Right kidney (tissue), 1 donor: ENCODE measurements at regions not wholly inside any gene's neighbourhood (a gene's known extent, or its start where the extent isn't known, plus 50 kb on each side); places are given as distances from the start of the nearest gene placed in this dataset.

ENCODE experiments used
- DNase-seq: peaks from one replicate; pipeline ENCODE4 v3.0.0-alpha.2; 2016

DNA sequence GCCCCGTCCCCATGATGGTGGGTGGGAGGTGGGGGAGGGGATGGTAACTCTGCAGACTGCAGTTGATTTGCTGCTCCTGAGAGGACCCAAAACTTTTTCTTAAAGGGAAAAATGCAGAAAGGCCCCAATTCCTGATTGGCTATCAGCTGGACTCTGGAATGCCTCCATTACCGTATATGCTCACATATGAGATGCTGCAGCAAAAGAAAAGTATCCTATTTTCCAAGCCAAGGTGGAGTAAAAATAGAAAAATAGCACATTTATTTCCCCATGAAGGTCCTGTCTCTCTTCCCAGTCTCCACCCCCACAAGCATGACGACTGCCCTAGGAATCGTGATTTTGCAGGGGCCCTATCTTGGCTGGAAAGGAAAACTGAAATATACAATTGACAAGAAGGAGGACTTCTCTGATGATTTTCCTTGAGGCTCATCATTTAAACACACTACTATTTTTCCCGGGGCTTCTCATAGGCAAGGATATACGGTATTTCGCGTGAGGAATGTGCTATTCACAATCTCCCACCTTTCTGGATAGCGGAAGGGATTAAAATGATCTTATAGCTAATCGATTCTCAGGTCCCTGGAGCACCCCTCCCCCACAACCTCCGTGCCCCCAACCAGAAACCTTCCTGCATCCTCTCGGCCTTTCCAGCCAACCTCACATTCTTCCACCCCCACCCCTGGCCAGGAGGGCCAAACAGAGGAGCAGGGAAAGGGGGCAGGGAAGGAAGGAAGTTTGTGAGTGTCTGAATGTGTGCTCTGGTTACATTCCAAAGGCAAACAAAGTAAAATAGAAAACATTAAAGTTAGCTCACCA is 138.9 kb upstream of the CCND2 start:
- DNase-seq = peak; percentile 40

DNA sequence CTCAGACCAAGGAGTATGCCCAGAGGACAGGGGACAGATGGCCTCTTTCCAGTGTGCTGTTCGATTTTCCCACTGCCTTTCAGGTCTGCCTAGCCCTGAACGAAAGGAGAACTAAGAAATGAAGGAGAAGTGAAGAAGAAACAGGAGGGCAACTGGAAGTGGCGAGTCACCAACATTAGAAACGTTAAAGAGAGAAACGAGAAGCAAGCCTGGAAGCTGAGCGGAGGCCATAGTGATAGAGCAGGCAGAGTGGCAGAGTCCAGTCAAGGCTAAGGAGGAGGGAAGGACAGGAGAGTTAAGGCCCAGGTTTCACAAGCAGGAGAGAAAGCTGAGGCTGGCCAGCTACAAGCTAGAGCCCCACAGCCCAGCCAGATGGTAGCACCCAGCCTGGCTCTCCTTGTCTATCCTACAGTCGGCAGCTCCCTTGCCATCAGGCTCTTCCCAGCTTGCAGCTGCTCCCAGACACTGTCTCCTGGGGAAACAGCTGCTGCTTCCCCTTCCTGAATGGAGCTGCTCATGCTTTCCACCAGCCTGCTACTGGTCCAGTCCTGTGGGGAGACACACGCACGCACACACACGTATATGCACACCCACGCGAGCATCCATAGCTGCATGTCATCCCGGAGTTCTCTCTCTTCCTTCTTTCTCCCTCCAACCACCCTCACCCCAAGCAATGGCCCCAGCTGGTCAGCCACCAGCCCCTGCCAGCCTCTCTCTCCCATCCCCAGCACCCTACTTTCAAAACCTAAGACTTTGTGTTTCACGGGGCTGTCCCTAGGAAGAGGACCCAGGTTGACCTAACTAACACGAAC is 139.7 kb upstream of the CCND2 start:
- peak; percentile 26 for DNase-seq

DNA sequence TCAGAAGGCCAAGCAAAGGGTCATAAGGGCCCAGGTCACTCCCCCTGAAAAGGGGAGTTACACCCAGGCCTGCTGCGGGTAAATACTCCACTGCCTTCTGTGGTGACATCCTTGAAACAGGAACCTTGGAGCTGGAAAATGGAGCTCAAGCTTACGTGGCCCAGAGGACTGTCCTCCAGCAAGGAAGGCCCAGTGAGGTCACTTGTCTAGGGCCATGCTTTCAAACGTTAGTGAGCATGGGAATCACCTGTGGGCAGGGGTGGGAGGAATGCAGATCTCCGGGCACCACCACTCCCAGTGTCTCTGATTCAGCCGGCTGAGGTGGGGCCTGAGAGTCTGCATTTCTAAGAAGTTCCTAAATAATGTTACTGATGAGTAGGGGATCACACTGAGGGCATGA is 140.5 kb upstream of the CCND2 start:
- no peak for DNase-seq

DNA sequence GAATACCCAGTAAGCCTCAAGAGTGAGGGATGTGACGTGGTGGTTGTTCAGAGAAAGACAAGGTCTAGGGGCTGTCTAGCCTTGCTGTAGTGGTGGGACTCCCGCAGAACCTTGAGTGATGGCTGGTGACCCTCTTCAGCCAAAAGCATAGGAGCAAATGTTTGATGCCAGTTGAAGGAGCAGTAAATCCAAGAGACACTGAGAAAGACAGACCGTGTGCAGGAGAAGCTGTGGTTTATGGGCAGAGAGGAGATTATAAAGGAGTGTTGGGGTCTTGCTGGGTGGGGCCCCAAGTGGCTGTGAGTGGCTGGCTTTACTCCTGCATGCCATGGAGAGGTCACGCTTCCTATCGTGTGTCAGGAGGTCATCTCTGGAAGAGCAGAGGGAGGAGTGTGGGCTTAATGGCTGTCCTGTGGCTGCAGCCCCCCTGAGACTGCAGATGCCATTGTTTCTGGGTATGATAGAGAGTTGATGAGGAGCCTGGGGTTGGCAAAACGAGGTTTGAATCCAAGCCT is 152.0 kb upstream of the CCND2 start:
- DNase-seq = no peak

DNA sequence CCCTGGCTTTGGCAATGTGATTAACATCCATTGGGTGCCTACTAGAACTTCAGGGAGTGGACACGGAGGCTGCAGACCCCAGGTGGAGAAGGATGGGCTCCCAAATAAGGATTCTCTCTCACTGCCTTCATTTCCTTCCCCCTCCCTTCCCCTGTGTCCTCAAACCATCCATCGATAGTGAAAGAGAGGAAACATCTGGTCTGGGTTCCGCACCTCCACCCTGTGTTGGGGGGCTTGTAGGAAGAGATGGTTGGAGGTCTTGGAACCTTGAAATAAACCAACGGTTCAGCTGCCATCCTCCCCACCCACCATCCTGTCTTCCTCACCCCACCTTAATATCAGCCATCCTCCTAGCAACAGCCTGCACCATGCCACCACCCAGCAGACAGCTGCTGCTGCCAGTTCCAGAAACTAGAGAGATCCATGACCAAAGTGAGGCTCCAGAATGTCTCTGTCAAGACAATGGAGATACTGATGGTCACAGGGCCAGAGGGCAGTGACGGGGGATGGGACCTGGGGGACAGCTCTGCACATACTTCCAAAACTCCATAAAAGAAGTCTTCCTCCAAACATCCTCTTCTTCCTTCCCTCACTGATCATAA is 153.1 kb upstream of the CCND2 start:
- DNase-seq = no peak

DNA sequence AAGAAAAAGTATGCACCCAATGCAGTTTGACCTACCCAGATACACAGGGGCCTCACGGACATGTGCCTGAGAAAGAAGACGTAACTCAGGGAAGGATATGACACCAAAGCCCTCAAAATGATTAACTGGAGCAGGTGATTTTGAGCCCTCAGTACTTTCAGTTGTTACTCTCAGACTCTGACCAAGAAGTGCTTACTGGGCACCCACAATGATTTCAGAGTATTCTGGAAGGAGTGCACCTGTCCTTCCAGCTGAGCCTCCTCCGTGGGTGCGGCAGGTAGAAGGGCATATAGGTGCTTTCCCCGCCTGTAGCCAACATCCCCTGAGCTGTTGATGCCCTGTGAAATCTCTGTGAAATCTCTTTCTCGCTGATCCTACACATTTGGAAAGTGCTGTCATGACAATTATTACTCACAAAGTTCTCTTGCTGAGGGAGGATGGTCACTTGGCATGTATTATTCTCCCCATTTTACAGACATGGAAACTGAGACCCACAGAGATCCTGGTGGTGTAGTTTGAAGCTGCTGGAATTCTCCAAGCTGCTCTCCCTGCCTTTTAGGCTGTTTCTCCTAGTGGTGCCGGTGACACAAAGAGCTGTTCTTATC is 154.3 kb upstream of the CCND2 start:
- DNase-seq = no peak

DNA sequence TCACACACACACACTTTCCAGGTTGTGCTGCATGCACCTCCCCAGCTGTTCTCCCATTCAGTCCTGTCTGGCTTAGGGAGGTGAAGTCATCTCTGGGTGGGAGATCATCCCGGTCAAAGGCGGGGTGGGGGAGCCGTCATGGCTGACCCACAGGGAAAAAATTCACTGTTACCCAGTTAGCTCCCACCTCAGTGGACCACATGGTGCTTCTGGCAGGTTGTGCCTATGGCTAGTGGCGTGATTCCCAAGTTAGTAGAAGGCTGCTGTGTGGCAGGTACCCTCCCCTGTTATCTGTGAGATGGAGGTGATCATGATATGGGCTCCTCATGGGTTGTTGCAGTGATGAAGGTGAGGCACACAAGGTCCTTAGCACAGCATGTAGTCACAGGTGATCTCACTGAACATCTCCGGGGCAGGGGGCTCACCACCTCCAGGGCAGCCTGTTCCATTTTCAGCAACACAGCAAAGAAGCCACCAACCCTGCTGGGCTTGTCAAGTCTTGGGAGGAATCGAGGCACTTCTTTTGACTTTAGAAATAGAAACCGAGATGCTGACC is 154.9 kb upstream of the CCND2 start:
- DNase-seq = no peak

DNA sequence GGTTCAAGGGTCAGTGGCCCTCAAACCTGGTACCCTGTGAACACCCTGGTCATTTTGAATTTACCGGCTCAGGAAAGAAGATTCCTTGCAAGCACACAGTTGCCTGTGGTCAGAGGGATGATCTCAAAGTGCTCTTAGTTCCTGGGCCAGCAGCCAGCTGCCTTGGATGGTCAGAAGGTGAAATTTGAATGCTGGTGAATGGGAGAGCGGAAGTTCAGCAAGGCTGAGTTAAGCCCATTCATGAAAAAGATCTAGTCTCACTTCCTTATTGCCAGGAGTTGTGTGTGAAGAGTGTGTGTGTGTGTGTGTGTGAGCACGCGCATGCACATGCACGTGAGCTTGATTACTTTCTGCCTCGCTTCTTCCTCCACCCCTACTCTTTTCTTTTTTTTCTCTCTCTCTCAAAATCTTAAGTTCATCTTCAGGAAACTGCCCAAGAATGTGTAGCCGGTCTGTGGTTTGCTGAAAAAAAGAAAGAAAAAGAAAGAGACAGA is 155.5 kb upstream of the CCND2 start:
- DNase-seq = no peak

DNA sequence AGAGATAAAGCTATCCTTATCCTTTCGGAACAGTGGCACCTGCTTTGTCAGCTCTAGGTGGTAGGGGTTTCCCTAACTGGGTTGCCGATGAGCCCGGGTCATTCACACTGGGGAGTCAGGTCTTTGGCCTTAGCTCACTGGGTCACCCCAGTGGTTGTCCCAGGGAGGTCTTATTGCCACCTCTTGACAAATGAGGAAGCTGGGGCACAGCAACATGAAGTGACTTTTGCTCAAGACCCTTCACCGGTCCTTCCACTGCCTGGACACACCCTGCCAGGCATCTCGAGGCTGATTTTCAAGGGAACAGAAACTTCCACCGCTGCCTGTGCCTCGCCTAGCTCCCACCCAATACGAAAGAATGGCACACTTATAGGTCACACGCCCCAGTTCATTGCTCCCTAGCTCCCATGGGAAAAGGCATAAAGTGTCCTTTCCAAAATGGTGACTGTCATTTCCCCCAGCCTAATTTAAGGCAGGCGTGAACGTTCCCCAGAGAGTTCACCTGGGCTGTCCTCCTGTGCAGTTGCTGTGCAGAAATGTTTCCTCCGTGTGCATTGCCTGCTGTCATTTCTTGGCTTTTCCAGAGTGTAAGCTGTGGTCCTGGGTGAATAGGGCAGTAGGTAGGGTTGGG is 156.1 kb upstream of the CCND2 start:
- DNase-seq = no peak

DNA sequence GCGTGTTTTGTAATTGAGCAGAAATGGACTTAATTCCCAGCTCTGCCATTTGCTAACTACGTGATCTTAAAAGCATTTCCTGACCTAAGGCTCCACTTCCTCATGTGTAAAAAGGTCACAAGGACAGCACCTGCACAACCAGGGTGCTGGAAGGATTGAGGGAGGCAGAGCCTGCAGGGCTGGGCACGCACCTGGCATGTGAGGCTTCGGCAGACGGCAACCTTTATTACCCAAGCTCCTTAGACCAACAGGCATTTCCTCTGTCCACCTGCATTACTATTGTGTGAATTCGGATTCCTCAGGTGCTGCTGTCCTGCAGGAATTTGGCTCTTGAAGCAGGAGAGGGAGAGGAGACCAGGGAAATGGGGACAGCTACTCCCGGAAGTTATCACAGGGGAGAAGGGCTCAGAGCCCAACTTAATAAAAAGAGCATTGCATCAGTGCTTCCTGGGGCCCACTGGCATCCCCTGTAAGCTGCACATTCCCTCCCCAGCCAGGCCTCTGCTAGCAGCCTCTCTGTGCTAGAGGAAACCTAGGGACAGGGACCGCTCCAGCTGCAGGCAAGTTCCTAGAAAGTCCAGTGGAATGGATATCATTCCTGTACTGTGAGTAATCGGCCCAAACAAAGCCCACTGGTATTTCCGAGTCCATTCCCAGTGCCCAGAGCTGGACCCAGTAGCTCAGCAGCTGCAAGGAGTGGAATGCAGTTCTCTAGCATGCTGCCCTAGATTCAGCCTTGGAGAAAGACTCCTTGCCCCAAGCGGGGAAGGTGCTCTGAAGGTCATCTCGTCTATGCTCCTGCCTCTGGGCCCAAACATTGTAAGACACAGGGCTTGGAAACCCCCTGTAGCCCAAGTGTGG is 157.1 kb upstream of the CCND2 start:
- no peak for DNase-seq

DNA sequence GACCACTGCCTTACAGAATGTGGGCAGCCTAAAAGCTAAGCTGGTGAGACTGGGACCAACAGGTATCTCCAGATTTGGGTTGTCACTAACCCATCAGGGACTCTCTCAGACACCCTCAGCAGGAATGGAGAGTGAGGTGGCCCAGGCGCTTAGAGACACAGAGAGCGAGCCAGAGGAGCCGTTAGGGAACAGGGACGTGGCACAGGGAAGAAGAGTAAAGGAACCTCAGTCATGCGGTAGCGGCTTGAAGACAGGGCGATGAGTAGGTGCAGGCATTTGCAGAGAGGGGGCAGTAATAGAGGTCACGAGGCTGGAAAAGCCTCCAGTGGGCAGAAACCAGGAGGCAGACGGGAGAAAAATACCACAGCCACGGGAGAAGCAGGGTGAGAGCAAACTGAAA is 158.0 kb upstream of the CCND2 start:
- no peak for DNase-seq

DNA sequence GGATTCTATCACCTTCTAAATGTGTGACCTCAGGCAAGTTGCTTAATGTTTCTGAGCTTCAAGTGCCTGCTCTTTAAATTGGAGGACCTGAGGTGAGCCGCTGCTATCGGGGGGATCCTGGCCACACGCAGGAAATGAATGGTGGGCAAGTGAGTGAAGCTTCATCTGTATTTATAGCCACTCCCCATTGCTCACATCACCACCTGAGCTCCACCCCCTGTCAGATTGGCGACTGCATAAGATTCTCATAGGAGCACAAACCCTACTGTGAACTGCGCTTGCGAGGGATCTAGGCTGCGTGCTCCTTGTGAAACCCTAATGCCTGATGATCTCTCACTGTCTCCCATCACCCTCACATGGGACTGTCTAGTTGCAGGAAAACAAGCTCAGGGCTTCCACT is 158.6 kb upstream of the CCND2 start:
- DNase-seq = no peak

DNA sequence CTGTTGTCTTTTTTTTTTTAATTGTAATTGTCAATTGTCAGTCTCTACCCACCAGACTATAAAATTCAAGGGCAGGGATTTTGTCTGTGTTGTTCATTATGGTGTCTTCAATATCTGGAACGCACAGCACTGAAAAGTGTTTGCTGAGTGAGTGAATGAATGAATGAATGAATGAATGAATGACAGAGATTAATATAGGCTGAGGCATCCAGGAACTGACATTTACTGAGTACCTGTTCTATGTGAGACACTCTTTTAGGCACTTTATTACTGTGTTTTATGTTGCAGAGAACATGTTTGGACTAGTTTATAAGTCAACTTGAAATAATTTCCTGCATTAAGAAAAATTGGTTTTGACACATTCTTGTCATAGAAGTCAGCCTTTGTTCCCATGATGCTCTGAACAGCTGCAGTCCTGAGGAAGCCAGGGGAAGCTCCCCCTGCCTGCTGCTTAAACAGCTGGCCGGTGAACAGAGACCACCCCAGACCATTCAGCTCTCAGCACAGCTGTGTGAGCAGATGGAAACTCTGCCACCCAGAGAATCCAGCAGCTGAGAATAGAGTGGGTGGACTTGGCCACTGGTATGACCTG is 160.7 kb upstream of the CCND2 start:
- no peak for DNase-seq

DNA sequence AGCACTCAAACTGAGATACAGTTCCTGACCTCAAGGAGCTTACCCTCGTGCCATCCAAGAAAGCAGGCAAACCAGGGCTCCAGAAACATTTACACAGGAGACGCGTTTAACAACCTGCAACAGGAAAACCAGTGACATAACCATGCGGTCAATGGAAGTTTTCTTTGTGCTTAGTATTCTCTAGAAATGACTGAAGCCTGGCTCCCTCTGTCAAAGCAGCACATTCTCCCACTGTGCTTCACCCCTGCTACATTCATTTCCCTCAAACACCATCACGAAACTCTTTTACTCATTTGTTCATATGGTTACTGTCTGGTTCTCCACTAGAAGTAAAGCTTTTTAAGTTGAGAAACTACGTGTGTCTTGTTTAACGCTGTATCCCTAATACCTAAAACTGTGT is 161.3 kb upstream of the CCND2 start:
- no peak for DNase-seq

DNA sequence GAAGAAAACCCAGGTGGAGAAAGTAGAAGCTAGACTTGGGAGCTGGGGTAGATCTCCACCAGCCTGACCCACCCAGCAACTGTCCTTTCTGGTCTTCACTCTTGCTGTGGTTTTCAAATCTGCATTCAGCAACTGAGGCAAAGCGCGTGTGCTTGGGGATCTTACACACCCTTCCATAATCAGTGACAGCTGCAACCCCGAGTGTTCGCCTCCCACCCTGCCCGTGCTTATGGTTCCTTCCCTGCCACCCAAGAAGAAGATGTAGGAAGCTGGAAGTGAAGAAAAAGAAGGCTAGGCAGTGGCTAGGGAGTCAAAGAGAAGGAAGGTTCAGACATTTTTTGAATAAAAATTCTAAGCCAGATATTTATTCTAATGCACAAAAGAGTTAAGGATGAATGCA is 162.6 kb upstream of the CCND2 start:
- DNase-seq = no peak

DNA sequence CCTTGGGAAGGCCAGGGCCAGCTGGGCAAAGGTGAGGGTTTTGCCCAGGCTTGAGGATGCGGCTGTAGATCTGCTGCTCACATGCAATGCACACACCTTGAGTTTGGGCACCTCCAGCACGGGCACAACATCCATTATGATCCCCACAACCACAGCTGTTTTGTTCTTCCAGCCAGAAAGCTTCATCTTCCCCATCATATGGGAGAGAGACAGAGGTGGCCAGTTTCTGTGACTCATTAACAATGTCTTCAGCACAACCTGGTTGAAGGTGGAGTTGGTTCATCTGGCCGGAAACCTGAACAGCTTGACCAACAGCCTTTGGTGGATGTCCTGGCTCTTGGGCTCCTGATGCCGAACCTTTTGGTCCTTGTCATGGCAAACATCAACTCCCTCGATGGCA is 163.7 kb upstream of the CCND2 start:
- no peak for DNase-seq

DNA sequence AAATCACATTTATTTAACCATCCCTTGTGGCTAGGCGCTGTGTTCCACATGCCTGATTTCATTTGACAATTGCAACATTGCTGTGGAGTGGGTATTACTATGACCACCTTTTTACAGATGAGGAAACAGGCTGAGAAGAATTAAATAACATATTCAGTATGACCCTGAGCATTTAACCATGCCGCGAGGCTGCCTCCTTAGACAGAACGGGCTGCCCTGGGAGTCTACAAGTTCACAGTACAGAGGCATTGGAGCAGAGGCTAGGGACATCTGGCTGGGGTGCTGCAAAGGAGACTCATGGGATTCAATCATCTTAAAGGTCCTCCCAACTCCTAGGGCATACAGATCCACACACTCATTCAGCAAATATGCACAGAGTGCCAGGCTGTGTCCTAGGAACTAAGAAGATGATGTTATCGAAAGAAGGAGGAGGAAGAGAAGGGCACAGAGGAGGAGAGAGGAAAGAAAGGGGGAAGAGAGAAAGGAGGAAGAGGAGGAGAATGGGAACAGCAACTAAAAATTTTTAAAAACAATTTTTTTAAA is 164.7 kb upstream of the CCND2 start:
- DNase-seq = no peak

DNA sequence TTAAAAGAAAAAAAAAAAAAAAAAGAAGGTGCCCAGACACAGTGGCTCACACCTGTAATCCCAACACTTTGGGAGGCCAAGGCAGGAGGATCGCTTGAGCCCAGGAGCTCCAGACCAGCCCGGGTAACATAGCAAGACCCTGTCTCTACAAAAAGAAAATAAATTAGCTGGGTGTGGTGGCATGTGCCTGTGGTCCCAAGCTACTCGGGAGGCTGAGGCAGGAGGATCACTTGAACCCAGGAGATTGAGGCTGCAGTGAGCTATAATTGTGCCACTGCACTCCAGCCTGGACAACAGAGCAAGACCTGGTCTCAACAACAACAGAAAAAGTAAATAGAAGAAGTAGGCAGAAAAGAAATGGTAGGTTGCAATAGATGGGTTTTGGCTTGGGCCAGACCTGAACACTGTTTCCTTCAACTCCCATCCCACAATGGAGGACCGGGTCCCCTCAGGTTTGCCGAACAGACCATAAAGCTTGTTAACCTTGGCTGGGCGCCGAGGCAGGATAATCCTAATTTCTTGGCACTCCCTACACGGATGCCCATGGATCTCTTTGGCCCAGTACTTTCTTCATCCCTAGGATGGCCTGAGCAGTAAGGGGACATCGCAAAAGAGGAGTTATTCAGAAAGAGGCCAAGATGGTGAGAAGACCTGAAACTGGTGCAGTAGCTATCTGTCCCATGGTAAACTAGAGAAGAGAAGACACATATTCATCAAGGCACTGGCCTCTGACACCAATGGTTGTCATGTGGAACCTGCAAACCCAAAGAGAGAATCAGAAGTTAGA is 165.5 kb upstream of the CCND2 start:
- DNase-seq = no peak

DNA sequence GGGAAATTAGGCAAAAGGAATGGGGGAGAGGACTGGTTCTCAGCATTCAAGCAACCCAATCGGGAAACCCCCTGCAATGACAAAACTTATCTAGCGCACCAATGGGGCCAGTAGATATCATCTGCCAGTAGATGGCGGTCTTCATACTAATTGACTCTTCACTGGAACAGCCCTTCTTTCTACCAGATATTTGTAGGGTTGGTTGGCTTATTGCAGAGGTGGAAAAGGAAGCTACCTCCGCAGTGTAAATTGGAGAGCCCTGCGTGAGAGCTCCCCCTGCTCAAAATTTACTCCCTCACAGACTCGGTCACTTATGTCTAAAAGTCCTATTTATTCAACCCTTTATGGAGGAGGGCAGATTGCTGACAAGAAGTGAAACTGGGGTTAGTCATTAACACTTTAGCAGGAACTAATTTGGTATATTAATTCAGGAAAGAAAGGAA is 166.1 kb upstream of the CCND2 start:
- DNase-seq = no peak
